Left lung (tissue), 4 donors: ENCODE measurements at regions not wholly inside any gene's neighbourhood (a gene's known extent, or its start where the extent isn't known, plus 50 kb on each side); places are given as distances from the start of the nearest gene placed in this dataset.

Experiments
- ATAC-seq: fragments of 200-7000 bp; cut with Tn5 transposase; one replicate; pipeline ENCODE4 v1.9.1; 2020; ENCODE audit warnings: moderate library complexity
- DNase-seq, 4 donors: peaks; one replicate each; pipeline ENCODE4 v3.0.0-alpha.2; 2013 to 2020
- H3K27ac ChIP-seq, 2 donors: fragments of 200-600 bp; sonication (generic) in 1 of 2; one replicate each; pipeline versions ENCODE4 v1.5.0 to v1.8.0; 2020 to 2021
- H3K27me3 ChIP-seq, 2 donors: fragments of 200-600 bp; sonication (generic) in 1 of 2; one replicate each; pipeline versions ENCODE4 v1.5.0 to v1.8.0; 2020 to 2021
- H3K36me3 ChIP-seq, 2 donors: fragments of 200-600 bp; sonication (generic) in 1 of 2; one replicate each; pipeline versions ENCODE4 v1.5.0 to v1.8.0; 2020 to 2021
- H3K4me1 ChIP-seq, 2 donors: fragments of 200-600 bp; one replicate each; pipeline ENCODE4 v1.8.0; 2021
- H3K4me3 ChIP-seq, 2 donors: fragments of 200-600 bp; sonication (generic) in 1 of 2; one replicate each; pipeline versions ENCODE4 v1.5.0 to v1.8.0; 2020 to 2021; ENCODE audit warnings: mild to moderate bottlenecking in 1 of 2
- H3K9me3 ChIP-seq, 2 donors: fragments of 200-600 bp; sonication (generic) in 1 of 2; one replicate each; pipeline versions ENCODE4 v1.5.0 to v1.8.0; 2020 to 2021
- CTCF ChIP-seq, 2 donors: fragments of 200-600 bp; sonication (generic) in 1 of 2; IDR thresholded peaks; one replicate each; pipeline versions ENCODE4 v1.5.0 to v1.8.0; 2021; ENCODE audit warnings: antibody characterized with exemption in 2 of 2
- intact Hi-C, 2 donors: fragments of 100-400 bp; cut with DNase I; formaldehyde crosslinking; loops; one replicate each; pipeline versions ENCODE4 v1.11.2 to v1.14.2; 2022
- donor health status: DM: no; HTN: yes; CAD: no.
- donor health status: DM: no; HTN: no; CAD: no.

DNA sequence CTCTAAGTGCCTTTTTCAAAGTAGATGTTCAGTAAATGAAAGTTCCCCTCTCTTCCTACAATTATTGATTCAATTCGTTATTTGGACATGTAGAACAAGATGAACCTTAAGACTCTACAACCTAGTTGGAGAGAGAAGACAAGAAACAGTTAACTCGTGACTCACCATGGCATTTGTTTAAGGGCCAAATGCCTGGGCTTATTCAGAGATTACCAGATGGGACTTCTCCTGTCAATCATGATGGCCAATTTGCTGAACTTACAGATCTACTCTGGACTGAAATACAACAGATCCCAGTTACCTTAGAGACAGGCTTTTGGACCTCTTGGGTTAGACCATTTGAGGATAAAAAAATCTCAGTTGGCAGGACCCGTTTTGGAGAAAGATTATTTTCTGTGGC is 93.5 kb downstream of the C1orf94 start:
- no peaks in the 10 kb centered on the region for H3K4me1 ChIP-seq
- TF ChIP-seq CTCF (IDR thresholded peaks at IDR 0.05), result no peak
- peaks cover 0 to 23% of the 10 kb centered on the region in 2 donors for H3K27me3 ChIP-seq
- H3K9me3 ChIP-seq, result no peaks in the 10 kb centered on the region
- no peak for ATAC-seq
- H3K36me3 ChIP-seq, result no peaks in the 10 kb centered on the region
- no peak for DNase-seq
- H3K4me3 ChIP-seq, result no peak overlapping the region
- no peak overlapping the region for H3K27ac ChIP-seq
- intact Hi-C loops, result no loop called here

DNA sequence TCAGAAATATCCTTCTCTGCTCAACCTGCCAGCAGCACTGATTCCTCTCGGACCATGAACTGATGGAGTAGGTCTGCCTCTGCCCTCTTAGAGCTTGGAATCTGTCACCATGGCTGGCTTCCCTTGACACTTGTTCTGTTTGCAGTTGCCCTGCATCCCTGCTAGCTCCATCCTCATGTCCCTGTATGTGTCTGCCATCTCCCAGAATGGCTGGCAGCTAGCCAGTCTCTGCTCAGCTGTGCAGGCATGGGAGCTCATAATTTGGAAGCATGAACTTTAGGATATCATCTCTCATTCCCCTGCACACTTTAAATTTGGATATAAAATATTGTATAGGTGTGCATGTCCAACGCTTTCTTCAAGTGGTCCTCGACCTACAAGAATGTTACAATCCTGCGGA is 95.4 kb downstream of the C1orf94 start:
- intact Hi-C loops, result no loop called here
- H3K36me3 ChIP-seq, result no peaks in the 10 kb centered on the region
- DNase-seq (no peak), ATAC-seq (no peak)
- no peak for TF ChIP-seq CTCF (IDR thresholded peaks at IDR 0.05)
- H3K9me3 ChIP-seq, result no peaks in the 10 kb centered on the region
- H3K4me1 ChIP-seq, result no peaks in the 10 kb centered on the region
- H3K27ac ChIP-seq, result no peak overlapping the region
- peaks cover 0 to 5% of the 10 kb centered on the region in 2 donors for H3K27me3 ChIP-seq
- no peak overlapping the region for H3K4me3 ChIP-seq

DNA sequence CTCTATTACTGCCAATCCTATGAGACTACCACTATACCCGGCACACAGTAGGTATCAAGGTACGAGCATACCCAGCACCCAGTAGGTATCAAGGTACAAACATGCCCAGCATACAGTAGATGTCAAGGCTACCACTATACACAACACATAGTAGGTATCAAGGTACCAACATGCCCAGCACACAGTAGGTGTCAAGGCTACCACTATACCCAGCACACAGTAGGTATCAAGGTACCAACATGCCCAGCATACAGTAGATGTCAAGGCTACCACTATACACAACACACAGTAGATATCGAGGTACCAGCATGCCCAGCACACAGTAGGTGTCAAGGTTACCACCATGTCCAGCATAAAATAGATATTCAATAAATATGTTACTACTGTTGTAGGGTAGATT is 98.4 kb downstream of the C1orf94 start:
- H3K9me3 ChIP-seq, result no peaks in the 10 kb centered on the region
- ATAC-seq, result no peak
- no peak overlapping the region for H3K27ac ChIP-seq
- H3K4me3 ChIP-seq, result no peak overlapping the region
- intact Hi-C loops, result no loop called here
- H3K27me3 ChIP-seq, result no peaks in the 10 kb centered on the region
- H3K36me3 ChIP-seq, result no peaks in the 10 kb centered on the region
- no peak for DNase-seq
- no peaks in the 10 kb centered on the region for H3K4me1 ChIP-seq
- TF ChIP-seq CTCF (IDR thresholded peaks at IDR 0.05), result no peak

- no peak for ATAC-seq
- intact Hi-C loops, result no loop called here
- Histone ChIP-seq H3K9me3 (no peaks in the 10 kb centered on the region), H3K4me1 (no peaks in the 10 kb centered on the region), H3K4me3 (no peak overlapping the region), H3K36me3 (no peaks in the 10 kb centered on the region), H3K27me3 (no peaks in the 10 kb centered on the region), H3K27ac (no peak overlapping the region)
- TF ChIP-seq CTCF (IDR thresholded peaks at IDR 0.05), result no peak
- no peak for DNase-seq
These were observed 99.9 kb downstream of the C1orf94 start for GRCh38 chr1:34276606-34277005.

GRCh38 chr1:34277150-34277549 is 100.4 kb downstream of the C1orf94 start:
- ATAC-seq, result no peak
- Histone ChIP-seq H3K27ac (no peak overlapping the region), H3K4me1 (no peaks in the 10 kb centered on the region), H3K36me3 (no peaks in the 10 kb centered on the region), H3K4me3 (no peak overlapping the region), H3K9me3 (no peaks in the 10 kb centered on the region), H3K27me3 (no peaks in the 10 kb centered on the region)
- DNase-seq, result no peak
- no peak for TF ChIP-seq CTCF (IDR thresholded peaks at IDR 0.05)
- intact Hi-C loops, result no loop called here
